Mucosa of gallbladder (tissue), 1 donor: ENCODE measurements at regions not wholly inside any gene's neighbourhood (a gene's known extent, or its start where the extent isn't known, plus 50 kb on each side); places are given as distances from the start of the nearest gene placed in this dataset.

Experiments
- DNase-seq: peaks from one replicate; pipeline ENCODE4 v3.0.0-alpha.2; 2020; ENCODE audit warnings: low spot score
- donor health status: DM: no; HTN: no; CAD: no.

DNA sequence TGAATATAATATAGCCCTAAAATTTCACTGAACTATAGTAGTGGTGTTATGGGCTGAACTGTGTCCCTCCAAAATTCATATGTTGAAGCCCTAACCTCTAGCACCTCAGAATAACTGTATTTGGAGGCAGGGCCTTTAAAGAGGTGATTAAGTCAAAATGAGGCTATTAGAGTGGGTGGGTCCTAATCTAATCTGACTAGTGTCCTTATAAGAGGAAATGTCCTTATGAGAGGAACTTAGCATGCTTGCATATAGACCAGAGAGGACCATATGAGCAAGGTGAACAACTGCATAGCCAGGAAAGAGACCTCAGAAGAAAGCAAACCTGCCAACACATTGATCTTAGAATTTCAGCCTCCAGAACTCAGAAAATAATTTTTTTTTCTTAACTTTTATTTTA, 238.4 kb downstream of the ZEB2 start:
- no peak for DNase-seq

DNA sequence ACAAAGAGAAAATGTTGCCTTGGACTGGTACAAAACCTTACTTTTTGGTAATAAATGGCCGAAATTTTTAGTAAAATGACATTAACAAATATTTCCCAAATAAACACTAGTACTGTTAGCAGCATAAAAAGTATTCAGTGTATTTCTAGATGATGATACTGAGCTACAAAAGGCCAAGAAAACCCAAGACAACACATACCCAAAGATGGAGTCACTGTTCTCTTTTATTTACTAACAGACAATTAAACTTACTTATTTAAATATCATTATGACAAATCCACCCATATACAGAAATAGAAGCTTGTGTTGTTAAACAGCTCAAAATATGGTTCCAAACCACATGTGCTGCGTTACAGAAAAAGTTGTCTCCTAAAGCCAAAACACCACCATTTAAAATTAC, 239.9 kb downstream of the ZEB2 start:
- DNase-seq, result no peak

DNA sequence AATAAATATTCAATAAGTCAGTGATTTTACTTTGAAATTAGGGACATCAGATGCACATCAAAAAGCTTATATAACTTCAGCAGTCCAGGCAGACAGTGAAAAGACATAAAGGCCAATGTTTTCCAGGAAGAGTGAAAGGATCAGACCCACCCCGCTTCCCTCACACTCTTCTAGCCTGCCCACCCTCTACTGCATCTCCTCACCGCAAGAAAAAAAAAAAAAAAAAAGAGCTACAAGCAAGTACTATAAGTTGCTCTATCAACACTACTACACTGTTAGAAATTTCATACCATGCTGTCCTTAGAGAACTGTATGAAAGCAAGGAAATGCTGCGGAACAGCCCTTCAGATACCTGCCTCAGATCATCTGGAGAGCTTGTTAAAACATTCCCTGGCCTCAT, 240.8 kb downstream of the ZEB2 start:
- DNase-seq, result no peak

DNA sequence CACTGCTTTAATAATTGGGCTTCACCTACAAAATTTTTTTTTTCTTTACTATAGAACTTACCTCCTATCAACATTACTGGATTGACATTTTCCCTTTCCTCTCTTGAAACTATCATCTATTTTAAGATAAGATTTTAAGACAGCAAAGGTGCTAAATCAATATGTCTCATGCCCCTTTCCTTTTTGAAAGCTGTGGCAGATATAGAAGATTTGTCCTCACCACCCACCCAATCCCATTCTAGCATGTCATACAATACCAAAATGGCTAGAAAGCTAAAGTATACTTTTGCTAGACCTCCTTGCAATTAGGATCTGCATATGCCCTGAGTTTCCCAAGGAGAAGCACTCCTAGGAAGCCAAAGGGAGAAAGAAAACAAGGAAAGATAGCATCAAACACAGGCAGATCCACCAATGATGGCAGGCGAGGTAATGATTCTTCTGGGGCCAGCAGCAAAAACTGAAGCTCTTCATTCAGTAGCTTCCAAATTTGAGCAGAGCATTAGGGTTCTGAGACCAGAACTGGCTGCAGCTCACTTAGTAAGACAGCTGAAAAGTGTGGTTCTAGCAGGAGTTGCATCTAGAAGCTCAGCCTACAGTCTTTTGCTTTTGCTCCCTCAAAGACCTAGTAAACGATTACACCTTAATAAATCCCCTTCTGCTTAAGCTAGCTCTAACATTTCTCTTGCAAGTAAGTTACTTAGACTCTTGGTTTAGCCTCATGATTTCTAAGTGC, 242.1 kb downstream of the ZEB2 start:
- no peak for DNase-seq

DNA sequence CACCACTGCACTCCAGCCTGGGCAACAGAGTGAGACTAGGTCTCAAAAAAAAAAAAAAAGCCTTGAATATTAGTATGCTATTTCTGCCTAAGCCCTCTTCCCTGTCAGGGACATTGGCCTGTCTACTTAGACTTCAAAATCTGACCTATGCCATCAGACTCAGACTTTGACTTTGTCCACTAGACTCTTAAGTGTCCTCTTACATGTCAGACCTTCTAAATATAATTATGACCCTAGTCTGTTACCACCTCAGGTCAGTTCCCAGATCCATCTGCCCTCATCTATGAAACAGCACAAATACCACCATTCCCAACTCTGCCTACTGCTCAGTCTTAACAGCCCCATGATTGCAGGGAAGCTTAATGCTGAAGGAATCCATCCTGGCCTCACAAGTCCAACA, 244.6 kb downstream of the ZEB2 start:
- no peak for DNase-seq

DNA sequence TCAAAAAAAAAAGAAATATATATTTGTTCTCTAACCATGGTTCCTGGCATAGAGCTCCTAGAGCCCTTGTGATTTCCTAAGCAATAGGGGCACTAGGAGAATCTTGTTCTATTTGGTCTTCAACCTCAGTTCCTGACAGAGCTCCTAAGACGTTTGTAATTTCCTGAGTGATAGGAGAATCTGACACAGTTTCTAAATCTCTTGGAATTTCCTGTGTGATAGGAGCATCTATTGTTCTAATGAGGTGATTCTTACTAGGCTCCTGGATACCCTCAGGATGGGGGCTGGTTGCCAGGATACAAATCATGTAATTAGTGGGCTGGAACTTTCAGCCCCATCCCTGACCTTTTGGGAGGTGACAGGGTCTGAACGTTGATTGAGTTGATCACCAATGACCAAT, 245.8 kb downstream of the ZEB2 start:
- DNase-seq, result no peak

DNA sequence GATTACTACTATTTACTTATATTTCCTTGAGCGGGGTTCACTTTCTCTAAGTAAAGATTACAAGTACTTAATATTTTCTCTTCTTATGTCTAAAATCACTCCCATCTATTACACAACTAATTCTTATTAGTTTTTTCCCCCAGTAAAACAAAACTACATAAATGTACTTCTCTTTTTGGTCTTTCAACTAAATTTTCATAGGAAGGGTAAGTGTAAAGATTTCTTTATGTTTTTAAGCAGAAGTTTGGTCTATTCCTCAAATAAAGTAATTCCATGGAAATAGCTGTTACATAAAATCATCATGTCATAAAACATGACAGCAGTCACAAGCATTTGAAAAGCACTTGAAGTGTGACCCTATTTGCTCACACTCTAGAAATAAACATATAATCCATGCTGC, 249.0 kb downstream of the ZEB2 start:
- no peak for DNase-seq

DNA sequence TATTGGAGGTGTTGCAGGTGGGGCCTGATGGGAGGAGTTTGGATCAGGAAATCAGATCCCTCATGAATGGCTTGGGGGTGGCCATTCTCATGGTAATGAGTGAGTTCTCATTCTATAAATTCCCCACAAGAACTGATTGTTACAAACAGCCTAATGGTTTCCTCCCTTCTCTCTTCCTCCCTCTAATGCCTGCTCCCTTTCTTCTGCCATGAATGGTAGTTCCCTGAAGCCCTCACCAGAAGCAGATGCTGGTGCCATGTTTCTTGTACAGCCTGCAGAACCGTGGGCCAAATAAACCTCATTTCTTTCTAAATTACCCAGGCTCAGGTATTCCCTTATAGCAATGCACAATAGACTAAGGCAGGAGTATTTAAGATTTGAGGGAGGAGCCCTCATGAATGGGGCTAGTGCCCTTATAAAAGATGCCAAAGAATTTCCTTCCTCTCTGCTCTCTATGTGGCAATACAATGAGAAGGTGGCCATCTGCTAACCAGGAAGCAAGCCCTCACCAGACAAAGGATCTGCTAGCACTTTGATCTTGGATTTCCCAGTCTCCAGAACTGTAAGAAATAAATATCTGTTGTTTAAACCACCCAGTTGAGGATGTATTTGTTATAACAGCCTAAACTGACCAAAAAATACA, 251.8 kb downstream of the ZEB2 start:
- DNase-seq, result no peak

DNA sequence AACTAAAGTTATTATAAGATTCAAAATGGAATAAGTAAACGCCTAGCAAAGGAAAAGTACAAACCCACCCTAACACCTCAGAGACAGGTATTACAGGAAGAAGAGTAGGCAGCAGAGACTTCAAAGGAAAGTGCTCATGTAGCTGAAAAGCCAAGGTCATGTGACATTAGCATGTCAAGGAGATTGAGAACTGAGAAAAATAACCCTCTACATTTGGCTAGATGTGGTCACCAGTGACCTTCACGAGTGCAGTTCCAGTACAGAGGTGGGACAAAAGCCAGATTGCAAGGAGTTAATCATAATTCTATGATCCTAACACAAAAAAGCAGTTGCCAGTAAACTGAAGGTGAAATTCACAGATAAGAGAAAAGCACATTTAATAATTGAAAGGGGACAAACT, 252.7 kb downstream of the ZEB2 start:
- no peak for DNase-seq

DNA sequence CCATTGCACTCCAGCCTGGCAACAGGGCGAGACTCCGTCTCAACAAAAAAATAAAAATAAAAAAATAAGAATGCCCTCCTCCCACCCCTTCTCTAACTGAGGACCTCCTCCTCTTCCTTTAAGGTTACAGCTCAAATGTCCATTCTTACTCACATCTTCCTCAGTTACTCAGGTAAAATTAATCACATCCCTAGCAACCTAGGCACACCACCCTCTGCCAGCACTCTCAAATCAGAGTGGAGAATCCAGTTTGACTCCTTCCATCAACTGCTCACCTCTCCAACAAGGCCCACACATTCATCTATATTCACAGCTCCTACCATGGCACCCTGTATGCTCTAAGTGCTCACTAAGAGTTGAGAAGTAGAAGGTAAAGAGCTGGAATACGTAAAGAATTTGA, 254.3 kb downstream of the ZEB2 start:
- DNase-seq, result no peak

DNA sequence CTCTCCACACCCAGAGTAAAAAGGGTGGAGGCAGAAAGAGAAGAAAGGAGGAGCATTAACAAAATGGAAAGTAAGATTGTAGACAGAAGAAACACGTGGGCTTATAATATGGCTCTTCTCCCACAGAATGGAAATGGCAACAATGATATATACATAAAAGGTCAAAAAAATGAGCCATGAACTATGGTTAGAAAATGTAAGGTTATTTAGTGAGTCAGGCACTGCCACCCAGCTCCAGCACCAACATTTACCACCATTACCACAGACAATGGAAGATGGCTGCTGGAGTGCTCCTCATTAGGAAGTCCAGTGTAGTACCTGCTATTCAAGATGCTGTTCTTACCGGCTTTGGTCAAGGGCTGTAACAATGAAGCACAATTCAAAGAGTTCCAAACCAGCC, 258.0 kb downstream of the ZEB2 start:
- no peak for DNase-seq

DNA sequence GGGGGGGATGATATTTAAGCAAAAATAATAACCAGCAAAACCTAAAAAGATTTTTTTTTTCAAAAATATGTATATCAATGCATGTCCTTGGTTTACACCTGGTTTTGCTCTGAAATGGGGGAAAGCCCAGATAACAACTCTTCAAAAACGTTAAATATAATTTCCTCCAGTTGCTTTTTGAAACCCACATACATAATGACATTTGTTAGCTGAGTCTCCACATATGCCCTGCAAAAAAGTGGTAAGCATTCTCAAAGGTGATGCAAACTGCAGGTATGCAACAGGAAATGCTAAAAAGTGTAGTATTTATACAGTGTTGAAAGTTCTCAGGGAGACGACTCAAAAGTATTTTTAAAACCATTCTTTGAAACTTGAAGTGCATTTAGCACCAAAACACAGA, 258.6 kb downstream of the ZEB2 start:
- no peak for DNase-seq

DNA sequence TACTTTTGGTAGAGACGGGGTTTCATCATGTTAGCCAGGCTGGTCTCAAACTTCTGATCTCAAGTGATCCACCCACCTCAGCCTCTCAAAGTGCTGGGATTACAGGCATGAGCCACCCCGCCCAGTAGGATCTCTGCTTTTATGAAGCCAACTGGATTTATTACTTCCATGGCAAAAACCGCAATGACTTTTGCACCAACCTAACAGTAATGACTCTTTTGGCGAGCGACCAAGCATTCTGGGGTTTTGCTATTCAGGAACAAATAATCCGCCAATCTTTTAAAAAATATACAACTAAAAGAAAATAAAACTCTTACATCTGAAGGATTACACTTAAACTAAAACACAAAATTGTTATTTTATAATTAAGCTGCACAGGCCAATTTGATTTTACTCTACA, 260.6 kb downstream of the ZEB2 start:
- no peak for DNase-seq

DNA sequence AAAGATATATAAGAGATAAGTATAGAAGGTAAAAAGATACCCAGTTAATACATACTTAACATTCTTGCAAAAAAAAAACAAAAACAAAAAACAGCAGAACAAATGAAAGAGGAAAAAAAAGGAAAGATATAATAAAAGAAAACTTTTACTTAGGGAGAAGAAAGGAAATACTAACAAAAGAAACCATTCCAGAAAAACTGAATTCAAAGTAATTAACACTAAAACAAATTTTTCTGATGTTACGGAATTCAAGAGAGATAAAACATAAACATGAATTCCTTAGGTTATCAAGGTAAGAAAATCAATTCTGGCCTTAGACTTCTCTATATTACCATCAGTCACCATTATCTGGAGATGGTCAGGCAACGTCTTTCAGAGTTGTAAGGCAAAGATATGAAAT, 261.8 kb downstream of the ZEB2 start:
- no peak for DNase-seq

DNA sequence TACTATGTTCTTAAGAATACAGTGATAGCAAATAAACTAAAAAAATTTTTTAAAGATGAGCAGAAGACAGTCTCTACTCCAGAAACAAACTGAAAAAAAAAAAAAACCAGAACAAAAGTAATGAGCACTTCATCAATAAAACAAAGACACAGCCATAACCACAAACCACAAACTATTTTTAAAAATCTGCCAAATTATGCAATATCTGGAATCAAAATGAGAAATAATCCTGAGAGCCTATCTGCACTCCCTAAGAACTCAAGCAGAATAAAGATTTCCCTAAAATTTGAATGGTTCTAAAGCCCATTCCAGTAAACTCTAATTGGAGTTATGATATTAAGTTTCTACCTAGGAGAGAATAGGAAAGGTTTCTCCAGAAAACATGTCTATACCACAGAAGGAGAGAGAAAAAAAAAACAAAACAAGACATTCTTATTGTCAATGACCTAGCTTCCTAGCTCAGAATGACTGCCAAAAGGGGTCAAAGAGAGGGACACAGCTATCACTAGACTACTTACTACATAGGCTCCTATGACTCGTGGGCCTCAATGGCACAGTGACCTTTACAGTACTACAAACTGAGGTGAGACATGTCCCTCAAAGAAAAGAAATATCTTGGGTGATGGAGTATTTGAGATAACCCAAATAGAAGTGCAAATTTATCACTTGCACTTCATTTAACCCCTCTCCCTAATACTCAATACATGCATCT, 262.8 kb downstream of the ZEB2 start:
- no peak for DNase-seq

DNA sequence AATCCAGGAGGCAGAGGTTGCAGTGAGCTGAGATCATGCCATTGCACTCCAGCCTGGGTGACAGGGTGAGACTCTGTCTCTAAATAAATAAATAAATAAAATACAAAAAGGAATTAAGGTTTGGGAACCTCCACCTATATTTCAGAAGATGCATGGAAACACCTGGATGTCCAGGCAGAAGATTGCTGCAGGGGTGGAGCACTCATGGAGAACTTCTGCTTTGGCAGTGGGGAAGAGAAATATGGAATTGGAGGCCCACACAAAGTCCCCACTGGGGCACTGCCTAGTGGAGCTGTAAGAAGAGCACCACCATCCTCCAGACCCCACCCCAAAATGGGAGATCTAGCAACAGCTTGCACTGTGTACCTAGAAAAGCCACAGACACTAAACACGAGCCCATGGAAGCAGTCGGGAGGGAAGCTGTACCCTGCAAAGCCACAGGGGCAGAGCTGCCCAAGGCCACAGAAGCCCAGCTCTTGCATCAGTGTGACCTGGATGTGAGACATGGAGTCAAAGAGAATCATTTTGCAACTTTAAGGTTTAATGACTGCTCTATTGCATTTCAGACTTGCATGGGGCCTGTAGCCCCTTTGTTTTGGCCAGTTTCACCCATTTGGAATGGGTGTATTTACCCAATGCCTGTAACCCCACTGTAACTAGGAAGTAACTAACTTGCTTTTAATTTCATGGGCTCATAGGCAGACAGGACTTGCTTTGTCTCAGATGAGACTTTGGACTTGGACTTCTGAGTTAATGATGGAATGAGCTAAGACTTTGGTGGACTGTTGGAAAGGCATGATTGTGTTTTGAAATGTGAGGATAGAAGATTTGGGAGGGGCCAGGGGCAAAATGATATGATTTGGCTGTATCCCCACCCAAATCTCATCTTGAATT, 265.3 kb downstream of the ZEB2 start:
- no peak for DNase-seq

DNA sequence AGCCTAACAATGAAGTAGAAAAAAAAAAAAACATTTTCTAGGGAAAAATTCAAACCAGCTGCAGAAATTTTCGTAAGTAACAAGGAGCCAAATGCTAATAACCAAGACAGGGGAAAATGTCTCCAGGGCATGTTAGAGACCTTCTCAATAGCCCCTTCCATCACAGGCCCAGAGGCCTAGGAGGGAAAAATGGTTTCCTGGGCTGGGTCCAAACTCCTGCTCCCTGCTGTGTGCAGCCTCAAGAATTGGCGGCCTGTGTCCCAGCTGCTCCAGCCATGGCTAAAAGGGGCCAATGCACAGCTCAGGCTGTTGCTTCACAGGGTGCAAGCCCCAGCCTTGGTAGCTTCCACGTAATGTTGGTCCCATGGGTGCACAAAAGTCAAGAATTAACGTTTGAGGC, 266.2 kb downstream of the ZEB2 start:
- DNase-seq, result no peak

DNA sequence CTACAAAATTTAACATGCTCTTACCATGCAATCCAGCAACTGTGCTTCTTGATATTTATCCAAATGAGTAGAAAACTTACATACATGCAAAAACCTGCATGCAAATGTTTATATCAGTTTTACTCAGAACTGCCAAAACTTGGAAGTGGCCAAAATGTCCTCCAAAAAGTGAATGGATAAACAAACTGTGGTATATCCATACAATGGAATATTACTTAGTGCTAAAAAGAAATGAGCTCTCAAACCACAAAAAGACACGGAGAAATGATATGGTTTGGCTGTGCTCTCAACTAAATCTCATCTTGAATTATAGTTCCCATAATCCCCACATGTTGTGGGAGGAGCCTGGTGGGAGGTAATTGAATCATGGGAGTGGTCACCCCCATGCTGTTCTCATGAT, 267.2 kb downstream of the ZEB2 start:
- no peak for DNase-seq

DNA sequence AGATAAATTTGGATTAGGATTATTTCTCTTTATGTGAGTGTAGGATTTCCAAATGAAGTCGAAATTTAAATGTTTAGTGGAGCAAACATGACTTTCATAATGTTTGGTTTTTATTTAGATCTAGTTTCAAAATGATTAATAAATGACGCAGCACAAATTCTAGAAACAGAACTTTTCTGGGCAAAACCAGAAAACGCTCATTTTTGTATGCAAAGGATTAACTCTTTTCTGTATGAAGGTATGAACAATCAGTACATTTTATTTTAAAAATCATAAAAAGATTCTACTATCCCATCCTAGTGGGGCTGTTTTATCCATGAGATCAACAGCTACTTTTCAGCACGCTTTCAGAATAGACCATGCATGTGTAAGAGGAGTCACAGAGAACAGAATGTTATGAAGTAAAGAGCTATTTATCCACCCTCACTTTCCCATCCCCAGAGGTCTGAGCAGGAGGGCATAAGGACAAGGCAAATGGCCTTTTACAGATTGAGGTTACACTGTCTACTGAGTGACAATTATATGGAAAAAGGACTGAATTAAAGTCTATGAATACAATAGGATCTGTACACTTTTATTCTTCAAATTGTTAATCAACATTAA, 270.8 kb downstream of the ZEB2 start:
- no peak for DNase-seq

DNA sequence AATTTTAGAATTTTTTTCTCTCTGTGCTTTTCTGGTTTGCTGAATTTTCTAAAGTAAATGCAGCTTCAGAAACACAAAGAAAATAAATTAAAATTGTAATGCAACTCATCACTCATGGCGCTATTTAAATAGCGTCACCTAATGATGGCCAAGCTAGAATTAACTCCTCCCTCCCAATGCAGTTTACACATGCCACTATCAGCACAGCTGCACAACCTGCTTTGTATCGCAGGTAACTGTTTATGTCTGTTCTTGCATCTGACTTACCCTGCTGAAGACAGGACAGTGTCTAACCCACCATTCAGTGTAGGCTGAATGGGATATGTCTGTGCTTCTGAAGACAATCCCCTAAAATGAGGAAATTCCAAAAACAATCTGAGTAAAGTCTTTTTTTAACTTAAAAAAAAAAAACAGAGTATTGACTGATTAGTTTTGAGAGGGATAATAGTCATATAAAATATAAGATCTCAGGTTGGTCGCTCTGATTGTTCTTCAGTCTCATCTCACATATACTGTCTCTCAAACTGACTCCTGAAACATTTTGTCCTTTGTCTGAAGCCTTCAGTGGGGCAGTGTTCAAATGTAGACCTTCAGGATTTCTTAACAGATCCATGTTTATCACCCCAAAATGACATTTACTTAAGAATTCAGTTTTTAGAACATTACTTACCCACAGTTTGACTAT, 271.4 kb downstream of the ZEB2 start:
- DNase-seq, result no peak

DNA sequence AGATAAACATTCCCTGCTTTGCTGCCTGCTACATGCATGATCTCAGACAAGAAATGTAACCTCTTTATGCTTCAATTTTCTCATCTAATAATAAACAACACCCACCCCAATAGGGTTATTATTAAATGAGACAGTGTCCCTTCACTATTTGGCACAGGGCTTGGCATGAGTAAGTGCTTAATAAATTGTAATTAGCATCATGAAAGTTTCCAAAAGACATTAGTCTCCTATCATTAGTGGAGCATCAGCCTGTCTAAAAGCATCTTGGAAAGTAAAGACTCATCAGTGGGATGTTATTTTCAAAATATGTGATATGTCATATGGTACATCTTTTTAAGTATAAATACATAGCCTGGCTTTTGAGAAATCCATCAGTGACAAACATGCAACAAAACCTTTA, 275.0 kb downstream of the ZEB2 start:
- DNase-seq, result no peak
